Suprapubic skin (tissue), 3 donors: ENCODE measurements at regions not wholly inside any gene's neighbourhood (a gene's known extent, or its start where the extent isn't known, plus 50 kb on each side); places are given as distances from the start of the nearest gene placed in this dataset.

Experiments used
- POLR2A ChIP-seq, 2 donors: fragments of 450-650 bp; IDR thresholded peaks; one replicate each; pipeline ENCODE4 v1.6.1; 2017; ENCODE audit warnings: antibody characterized with exemption in 2 of 2, mild to moderate bottlenecking in 2 of 2, moderate library complexity in 2 of 2
- TF ChIP-seq, protein P1 (sequence below), 2 donors: fragments of 200-600 bp in 1 of 2; fragments of 450-650 bp in 1 of 2; sonication (generic) in 1 of 2; IDR thresholded peaks; one replicate each; pipeline ENCODE4 v1.5.1; 2016 to 2019; ENCODE audit warnings: antibody characterized with exemption in 2 of 2, mild to moderate bottlenecking in 1 of 2, moderate library complexity in 1 of 2

DNA sequence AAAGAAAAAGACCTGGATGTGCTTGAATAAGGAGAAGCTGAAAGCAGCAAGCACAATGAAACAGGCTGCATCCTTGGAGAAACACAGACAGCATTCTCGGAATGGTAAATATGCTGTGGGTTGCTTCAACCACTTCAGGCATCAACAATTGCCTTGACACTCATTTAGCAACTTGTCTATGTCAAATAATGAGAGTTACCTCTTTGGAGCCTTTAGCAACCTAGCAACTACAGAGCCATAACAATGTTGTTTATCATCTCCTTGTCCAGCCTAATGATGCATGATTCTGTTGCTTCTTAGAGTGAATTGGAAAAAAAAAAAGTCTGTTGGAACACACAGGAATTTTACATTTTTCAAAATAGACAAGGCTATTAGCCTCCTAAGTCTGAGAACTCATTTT, 410.6 kb downstream of the PIK3C3 start:
- TF ChIP-seq, protein P1, sequence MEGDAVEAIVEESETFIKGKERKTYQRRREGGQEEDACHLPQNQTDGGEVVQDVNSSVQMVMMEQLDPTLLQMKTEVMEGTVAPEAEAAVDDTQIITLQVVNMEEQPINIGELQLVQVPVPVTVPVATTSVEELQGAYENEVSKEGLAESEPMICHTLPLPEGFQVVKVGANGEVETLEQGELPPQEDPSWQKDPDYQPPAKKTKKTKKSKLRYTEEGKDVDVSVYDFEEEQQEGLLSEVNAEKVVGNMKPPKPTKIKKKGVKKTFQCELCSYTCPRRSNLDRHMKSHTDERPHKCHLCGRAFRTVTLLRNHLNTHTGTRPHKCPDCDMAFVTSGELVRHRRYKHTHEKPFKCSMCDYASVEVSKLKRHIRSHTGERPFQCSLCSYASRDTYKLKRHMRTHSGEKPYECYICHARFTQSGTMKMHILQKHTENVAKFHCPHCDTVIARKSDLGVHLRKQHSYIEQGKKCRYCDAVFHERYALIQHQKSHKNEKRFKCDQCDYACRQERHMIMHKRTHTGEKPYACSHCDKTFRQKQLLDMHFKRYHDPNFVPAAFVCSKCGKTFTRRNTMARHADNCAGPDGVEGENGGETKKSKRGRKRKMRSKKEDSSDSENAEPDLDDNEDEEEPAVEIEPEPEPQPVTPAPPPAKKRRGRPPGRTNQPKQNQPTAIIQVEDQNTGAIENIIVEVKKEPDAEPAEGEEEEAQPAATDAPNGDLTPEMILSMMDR (IDR thresholded peaks at IDR 0.05) = no peak
- no peak for TF ChIP-seq POLR2A (IDR thresholded peaks at IDR 0.05)
